ENCODE measurements at regions not wholly inside any gene's neighbourhood (a gene's known extent, or its start where the extent isn't known, plus 50 kb on each side); places are given as distances from the start of the nearest gene placed in this dataset.

GRCh38 chr6:82611751-82612150 lies 248.1 kb downstream of the TPBG start:
- TF ChIP-seq, protein P1, sequence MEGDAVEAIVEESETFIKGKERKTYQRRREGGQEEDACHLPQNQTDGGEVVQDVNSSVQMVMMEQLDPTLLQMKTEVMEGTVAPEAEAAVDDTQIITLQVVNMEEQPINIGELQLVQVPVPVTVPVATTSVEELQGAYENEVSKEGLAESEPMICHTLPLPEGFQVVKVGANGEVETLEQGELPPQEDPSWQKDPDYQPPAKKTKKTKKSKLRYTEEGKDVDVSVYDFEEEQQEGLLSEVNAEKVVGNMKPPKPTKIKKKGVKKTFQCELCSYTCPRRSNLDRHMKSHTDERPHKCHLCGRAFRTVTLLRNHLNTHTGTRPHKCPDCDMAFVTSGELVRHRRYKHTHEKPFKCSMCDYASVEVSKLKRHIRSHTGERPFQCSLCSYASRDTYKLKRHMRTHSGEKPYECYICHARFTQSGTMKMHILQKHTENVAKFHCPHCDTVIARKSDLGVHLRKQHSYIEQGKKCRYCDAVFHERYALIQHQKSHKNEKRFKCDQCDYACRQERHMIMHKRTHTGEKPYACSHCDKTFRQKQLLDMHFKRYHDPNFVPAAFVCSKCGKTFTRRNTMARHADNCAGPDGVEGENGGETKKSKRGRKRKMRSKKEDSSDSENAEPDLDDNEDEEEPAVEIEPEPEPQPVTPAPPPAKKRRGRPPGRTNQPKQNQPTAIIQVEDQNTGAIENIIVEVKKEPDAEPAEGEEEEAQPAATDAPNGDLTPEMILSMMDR (conservative IDR thresholded peaks at IDR 0.05; ENCODE audit: low read depth, low read length) = no peak
- no peak overlapping the region for H3K4me3 ChIP-seq (ENCODE audit: low read depth, low read length)
- no peak for DNase-seq (ENCODE audit: low read depth)

- H3K4me3 ChIP-seq (ENCODE audit: low read depth, low read length) = no peak overlapping the region
- TF ChIP-seq, protein P1 (conservative IDR thresholded peaks at IDR 0.05; ENCODE audit: low read depth, low read length) = no peak
- DNase-seq (ENCODE audit: low read depth) = no peak
These were observed 248.9 kb downstream of the TPBG start for GRCh38 chr6:82612475-82613039.

DNA sequence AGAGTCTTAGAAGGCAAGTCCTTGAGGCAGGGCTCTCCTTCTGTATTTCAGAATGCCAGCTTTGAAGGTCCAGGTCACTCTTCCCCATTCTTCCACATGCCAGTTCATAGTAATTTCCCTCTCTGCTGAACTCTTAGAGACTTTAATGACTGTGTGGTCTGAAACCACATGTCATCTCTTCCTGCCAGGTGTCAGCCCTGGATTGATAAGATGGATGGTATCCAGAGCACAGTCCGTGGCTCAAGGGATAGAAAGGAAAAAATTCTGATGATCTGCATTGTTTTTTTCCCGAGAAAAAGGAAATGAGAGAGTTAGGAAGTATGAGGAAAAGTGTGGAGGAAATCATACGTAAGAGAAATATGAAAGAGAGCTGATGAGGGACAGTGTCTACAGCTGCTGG lies 250.9 kb downstream of the TPBG start:
- TF ChIP-seq, protein P1 (conservative IDR thresholded peaks at IDR 0.05; ENCODE audit: low read depth, low read length) = no peak
- no peak for DNase-seq (ENCODE audit: low read depth)
- no peak overlapping the region for H3K4me3 ChIP-seq (ENCODE audit: low read depth, low read length)

DNA sequence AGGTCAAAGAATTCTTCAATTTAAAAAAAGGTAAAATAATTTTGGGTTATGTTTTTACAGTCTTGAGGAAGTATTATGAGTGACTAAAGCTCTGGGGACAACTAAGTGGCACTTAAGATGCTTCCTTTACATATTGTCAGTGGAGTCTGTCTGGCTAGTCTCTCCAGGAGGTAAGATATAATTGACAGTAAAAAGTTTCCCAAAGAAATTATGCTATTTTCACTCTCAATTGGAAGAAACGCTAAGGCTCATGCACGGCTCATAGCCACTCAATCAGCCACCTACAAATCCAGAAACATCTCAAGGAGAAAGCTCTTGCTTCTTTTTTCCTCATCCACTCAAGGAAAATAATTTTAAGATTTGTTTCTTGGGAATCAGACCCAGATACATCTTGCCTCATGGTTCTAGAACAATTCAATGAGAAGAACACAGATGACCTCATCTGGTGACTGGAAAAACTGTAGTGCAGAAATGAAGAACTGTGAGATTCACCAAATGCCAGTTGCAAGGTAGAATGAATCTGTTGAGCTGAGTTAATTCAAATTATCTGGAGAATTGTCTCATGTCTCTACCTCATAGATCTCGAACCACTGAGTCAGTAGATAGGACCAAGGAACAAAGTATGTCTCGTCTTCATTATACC lies 252.9 kb downstream of the TPBG start:
- no peak for DNase-seq (ENCODE audit: low read depth)
- no peak overlapping the region for H3K4me3 ChIP-seq (ENCODE audit: low read depth, low read length)
- TF ChIP-seq, protein P1 (conservative IDR thresholded peaks at IDR 0.05; ENCODE audit: low read depth, low read length) = peak; percentile 33

- H3K4me3 ChIP-seq (ENCODE audit: low read depth, low read length) = no peak overlapping the region
- TF ChIP-seq, protein P1 (conservative IDR thresholded peaks at IDR 0.05; ENCODE audit: low read depth, low read length) = no peak
- DNase-seq (ENCODE audit: low read depth) = no peak
These were observed 254.0 kb downstream of the TPBG start for GRCh38 chr6:82617648-82618047.

DNA sequence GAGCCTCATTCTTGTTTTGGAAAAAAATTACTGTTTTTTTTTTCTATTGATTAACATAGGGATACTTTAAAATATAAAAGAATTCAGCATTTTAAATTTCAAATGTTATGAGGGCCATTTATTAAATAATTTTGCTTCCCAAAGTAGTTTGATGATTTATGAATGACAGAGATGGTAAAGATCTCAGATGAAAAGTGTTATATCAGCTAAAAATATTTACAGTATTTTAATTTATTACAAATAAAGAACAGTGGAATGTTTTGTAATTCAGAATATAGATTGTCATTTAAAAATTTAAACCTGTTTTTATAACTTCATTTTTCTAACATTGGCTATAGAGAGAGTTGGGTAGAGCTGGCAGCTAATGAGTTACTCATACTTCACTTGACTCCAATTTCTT lies 256.0 kb downstream of the TPBG start:
- no peak overlapping the region for H3K4me3 ChIP-seq (ENCODE audit: low read depth, low read length)
- DNase-seq (ENCODE audit: low read depth) = no peak
- TF ChIP-seq, protein P1 (conservative IDR thresholded peaks at IDR 0.05; ENCODE audit: low read depth, low read length) = no peak

DNA sequence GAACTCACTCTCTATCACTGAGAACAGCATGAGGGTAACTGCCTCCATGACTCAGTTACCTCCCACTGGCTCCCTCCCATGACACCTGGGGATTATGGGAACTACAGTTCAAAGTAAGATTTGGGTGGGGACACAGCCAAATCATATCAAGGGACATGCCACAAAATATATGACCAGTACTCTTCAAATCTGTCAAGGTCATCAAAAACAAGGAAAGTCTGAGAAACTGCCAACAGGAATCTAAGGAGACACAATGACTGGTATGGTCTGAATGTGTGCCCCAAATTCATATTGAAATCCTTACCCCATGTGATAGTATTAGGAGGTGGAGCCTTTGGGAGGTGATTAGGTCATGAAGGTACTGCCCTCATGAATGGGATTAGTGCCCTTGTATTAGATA lies 258.8 kb downstream of the TPBG start:
- TF ChIP-seq, protein P1 (conservative IDR thresholded peaks at IDR 0.05; ENCODE audit: low read depth, low read length) = no peak

More for the DNA sequence above, 258.8 kb downstream of the TPBG start:
- DNase-seq (ENCODE audit: low read depth) = no peak
- no peak overlapping the region for H3K4me3 ChIP-seq (ENCODE audit: low read depth, low read length)
